ENCODE measurements at regions not wholly inside any gene's neighbourhood (a gene's known extent, or its start where the extent isn't known, plus 50 kb on each side); places are given as distances from the start of the nearest gene placed in this dataset.
"Not testable (repeated sequence)": the region's sequence is repeated elsewhere in the genome, so short reads cannot be mapped to it uniquely, and the experiment has no call there.

DNA sequence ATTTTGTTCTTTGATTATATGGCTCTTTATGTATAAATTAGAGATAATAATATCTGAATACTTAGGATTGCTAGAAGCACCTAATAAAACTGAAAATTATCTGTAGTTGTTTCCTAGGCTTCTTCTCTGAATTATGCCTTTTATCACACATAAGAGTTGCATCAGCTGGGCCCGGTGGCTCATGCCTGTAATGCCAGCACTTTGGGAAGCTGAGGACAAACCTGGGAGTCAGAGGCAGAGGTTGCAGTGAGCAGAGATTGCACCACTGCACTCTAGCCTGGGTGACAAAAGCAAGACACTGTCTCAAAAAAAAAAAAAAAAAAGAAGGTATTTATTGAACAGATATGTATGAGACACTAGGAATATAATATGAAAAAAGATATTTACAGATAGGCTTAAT is 773.5 kb upstream of the AGA start:
- no CpG with 5 or more reads among the region's 1 CpG for WGBS (ENCODE audit: insufficient coverage)
- H3K4me3 ChIP-seq (ENCODE audit: low read length), result no peak overlapping the region

DNA sequence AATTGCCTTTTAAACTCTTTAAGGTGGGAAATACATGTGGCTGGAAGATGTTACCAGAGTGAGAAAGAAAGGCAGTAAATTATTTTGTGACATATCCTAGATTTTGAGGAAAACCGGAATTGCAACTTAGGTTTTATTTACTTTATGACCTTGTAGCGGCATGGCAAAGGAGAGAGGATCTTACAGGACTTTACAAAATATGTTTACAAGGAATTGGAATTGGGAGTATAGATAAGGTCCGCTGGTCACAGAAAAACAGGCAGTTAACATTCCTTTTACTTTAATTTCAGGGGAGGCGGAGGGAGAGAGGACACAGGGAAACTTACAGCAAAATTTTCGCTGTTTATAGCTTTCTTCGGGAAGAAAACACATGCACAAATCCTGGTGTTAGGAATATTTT is 784.2 kb upstream of the AGA start:
- H3K36me3 ChIP-seq (ENCODE audit: control insufficient read depth, insufficient read depth, low read length); H3K4me1 ChIP-seq (ENCODE audit: control insufficient read depth, insufficient read depth, low read length); H3K27me3 ChIP-seq (ENCODE audit: control insufficient read depth, insufficient read depth, low read length); H3K4me3 ChIP-seq (ENCODE audit: low read length); DNase-seq; H3K9me3 ChIP-seq (replicated peaks; ENCODE audit: control insufficient read depth, low read depth, low read length); H3K27ac ChIP-seq (ENCODE audit: low read length): not testable (repeated sequence)
- 58% methylated on average over 2 of the region's 6 CpGs for WGBS (ENCODE audit: insufficient coverage)

More for the DNA sequence above, 773.5 kb upstream of the AGA start:
- H3K27me3 ChIP-seq (ENCODE audit: control insufficient read depth, insufficient read depth, low read length), result no peaks in the 10 kb centered on the region
- no peaks in the 10 kb centered on the region for H3K36me3 ChIP-seq (ENCODE audit: control insufficient read depth, insufficient read depth, low read length)
- no peaks in the 10 kb centered on the region for H3K9me3 ChIP-seq (replicated peaks; ENCODE audit: control insufficient read depth, low read depth, low read length)
- H3K27ac ChIP-seq (ENCODE audit: low read length), result no peak overlapping the region
- no peaks in the 10 kb centered on the region for H3K4me1 ChIP-seq (ENCODE audit: control insufficient read depth, insufficient read depth, low read length)
- DNase-seq, result no peak

DNA sequence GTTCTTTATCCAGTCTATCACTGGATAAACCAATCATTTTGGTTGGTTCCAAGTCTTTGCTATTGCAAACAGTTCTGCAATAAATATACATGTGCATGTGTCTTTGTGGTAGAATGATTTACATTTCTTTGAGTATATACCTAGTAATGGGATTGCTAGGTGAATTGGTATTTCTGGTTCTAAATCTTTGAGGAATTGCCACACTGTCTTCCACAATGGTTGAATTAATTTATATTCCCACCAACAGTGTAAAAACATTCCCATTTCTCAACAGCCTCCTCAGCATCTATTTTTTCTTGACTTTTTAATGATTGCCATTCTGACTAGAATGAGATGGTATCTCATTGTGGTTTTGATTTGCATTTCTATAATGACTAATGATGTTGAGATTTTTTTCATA is 791.7 kb upstream of the AGA start:
- H3K27ac ChIP-seq (ENCODE audit: low read length), result no peak overlapping the region
- DNase-seq, result no peak
- no peaks in the 10 kb centered on the region for H3K4me1 ChIP-seq (ENCODE audit: control insufficient read depth, insufficient read depth, low read length)
- peaks cover 2% of the 10 kb centered on the region for H3K9me3 ChIP-seq (replicated peaks; ENCODE audit: control insufficient read depth, low read depth, low read length)
- no peaks in the 10 kb centered on the region for H3K36me3 ChIP-seq (ENCODE audit: control insufficient read depth, insufficient read depth, low read length)
- H3K4me3 ChIP-seq (ENCODE audit: low read length), result no peak overlapping the region
- H3K27me3 ChIP-seq (ENCODE audit: control insufficient read depth, insufficient read depth, low read length), result no peaks in the 10 kb centered on the region

DNA sequence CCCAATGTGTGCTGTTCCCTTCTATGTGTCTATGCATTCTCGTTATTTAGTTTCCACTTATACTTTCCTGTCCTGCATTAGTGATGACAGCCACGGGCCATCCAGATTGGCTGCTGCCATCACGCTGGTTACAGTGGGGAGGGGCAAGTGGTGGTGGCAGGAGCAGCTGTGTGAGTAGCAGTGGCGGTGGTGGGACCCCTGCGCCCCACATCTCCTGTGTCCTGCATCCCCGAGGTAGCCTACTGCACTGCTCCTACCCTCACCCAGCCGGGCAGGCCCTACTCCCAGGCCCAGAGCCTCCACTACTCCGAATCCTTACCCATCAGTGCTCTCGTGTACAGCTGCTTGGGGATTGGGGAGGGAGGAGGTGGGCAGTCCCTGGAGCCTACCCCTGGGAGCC is 798.7 kb upstream of the AGA start:
- Histone ChIP-seq H3K9me3 (replicated peaks; ENCODE audit: control insufficient read depth, low read depth, low read length) (peaks cover 24% of the 10 kb centered on the region), H3K27me3 (ENCODE audit: control insufficient read depth, insufficient read depth, low read length) (no peaks in the 10 kb centered on the region), H3K36me3 (ENCODE audit: control insufficient read depth, insufficient read depth, low read length) (no peaks in the 10 kb centered on the region), H3K4me1 (ENCODE audit: control insufficient read depth, insufficient read depth, low read length) (no peaks in the 10 kb centered on the region), H3K4me3 (ENCODE audit: low read length) (no peak overlapping the region), H3K27ac (ENCODE audit: low read length) (no peak overlapping the region)
- no CpG with 5 or more reads among the region's 9 CpGs for WGBS (ENCODE audit: insufficient coverage)
- DNase-seq, result no peak

DNA sequence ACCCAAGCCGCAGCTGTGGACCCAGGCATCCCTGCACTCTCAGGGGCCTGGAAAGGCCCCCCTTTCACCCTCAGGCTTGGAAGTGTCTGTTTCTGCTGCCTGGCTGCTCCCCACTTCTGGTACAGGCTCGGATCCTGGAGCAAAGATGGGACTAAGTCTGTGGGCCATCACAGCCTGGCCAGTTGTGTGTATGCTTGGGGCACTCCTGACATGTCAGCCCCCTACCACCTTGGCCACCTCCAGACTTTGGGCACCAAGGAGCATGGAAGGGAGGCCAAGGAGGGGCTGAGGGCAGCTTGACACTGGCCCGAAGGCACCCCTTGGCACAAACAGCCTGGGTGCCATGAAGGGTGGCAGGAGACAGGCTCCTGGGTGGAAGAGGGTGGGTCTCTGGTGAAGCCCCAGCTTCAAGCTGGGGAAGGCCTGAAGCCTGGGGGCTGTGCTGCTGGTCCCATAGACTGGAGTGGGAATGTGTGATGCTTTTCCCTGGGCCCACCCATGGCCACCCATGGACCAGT is 799.4 kb upstream of the AGA start:
- peaks cover 22% of the 10 kb centered on the region for H3K9me3 ChIP-seq (replicated peaks; ENCODE audit: control insufficient read depth, low read depth, low read length)

DNA sequence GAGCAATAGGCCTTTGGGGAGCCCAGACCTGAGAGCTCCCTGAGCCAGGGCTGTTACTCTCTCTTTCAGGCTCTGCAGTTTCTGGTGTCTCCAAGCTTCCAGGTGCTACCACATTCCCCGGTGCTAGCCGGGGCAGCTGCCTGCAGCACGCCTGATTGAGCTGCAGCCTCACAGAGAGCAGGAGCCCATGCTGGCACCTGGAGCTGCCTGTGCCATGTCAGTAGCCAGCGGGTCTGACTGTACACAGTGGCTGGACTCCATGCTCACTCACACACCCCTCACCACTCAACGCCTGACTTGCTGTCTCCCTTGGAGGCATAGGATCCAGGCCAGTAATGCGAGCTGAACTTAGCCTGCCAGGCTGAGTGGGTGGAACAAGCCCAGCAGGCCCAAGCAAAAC is 800.4 kb upstream of the AGA start:
- Histone ChIP-seq H3K27ac (ENCODE audit: low read length) (no peak overlapping the region), H3K4me1 (ENCODE audit: control insufficient read depth, insufficient read depth, low read length) (no peaks in the 10 kb centered on the region), H3K9me3 (replicated peaks; ENCODE audit: control insufficient read depth, low read depth, low read length) (peaks cover 22% of the 10 kb centered on the region), H3K27me3 (ENCODE audit: control insufficient read depth, insufficient read depth, low read length) (no peaks in the 10 kb centered on the region), H3K4me3 (ENCODE audit: low read length) (no peak overlapping the region), H3K36me3 (ENCODE audit: control insufficient read depth, insufficient read depth, low read length) (no peaks in the 10 kb centered on the region)
- DNase-seq, result no peak
- WGBS (ENCODE audit: insufficient coverage), result 86% methylated on average over 6 of the region's 6 CpGs

More for the DNA sequence above, 799.4 kb upstream of the AGA start:
- Histone ChIP-seq H3K36me3 (ENCODE audit: control insufficient read depth, insufficient read depth, low read length) (no peaks in the 10 kb centered on the region), H3K4me1 (ENCODE audit: control insufficient read depth, insufficient read depth, low read length) (no peaks in the 10 kb centered on the region), H3K27me3 (ENCODE audit: control insufficient read depth, insufficient read depth, low read length) (no peaks in the 10 kb centered on the region), H3K4me3 (ENCODE audit: low read length) (no peak overlapping the region), H3K27ac (ENCODE audit: low read length) (no peak overlapping the region)
- DNase-seq, result no peak
- WGBS (ENCODE audit: insufficient coverage), result 65% methylated on average over 3 of the region's 3 CpGs

DNA sequence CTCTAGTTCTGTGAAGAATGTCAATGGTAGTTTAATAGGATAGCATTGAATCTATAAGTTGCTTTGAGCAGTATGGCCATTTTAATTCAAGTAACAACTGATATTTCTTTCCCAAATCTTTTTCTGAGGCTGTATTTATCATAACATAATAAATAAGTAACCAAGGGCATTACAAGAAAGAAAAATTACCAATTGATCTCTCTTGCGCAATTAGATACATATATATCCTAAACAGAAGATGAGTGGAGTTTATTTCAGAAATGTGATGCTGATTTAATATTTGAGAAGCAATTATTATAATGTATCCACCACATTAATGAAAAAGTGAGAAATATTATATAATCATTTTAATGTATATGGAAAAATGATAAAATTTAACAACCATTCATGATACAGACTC is 802.5 kb upstream of the AGA start:
- no peak overlapping the region for H3K4me3 ChIP-seq (ENCODE audit: low read length)
- no peaks in the 10 kb centered on the region for H3K36me3 ChIP-seq (ENCODE audit: control insufficient read depth, insufficient read depth, low read length)
- H3K4me1 ChIP-seq (ENCODE audit: control insufficient read depth, insufficient read depth, low read length), result no peaks in the 10 kb centered on the region
- no peak for DNase-seq
- no peaks in the 10 kb centered on the region for H3K27me3 ChIP-seq (ENCODE audit: control insufficient read depth, insufficient read depth, low read length)
- no CpG with 5 or more reads among the region's 1 CpG for WGBS (ENCODE audit: insufficient coverage)
- peaks cover 22% of the 10 kb centered on the region for H3K9me3 ChIP-seq (replicated peaks; ENCODE audit: control insufficient read depth, low read depth, low read length)
- no peak overlapping the region for H3K27ac ChIP-seq (ENCODE audit: low read length)

DNA sequence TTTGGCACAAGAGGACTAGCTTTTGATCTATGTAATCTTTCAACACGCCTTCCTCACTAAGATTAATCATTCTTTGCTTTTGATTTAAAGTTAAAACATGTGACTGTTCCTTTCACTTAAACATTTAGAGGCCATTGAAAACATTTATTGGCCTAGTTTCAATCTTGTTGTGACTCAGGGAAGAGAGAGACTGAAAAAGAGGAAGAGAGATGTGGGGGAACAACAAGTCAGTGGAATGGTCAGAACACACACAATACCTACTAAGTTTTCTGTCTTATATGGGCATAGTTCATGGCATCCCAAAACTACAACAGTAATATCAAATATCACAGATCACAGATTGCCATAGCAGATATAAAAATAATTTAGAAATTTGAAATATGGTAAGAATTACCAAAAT is 812.9 kb upstream of the AGA start:
- no peak for DNase-seq
- H3K36me3 ChIP-seq (ENCODE audit: control insufficient read depth, insufficient read depth, low read length), result no peaks in the 10 kb centered on the region
- H3K4me1 ChIP-seq (ENCODE audit: control insufficient read depth, insufficient read depth, low read length), result no peaks in the 10 kb centered on the region
- no peaks in the 10 kb centered on the region for H3K9me3 ChIP-seq (replicated peaks; ENCODE audit: control insufficient read depth, low read depth, low read length)
- no peak overlapping the region for H3K27ac ChIP-seq (ENCODE audit: low read length)
- H3K27me3 ChIP-seq (ENCODE audit: control insufficient read depth, insufficient read depth, low read length), result no peaks in the 10 kb centered on the region
- WGBS (ENCODE audit: insufficient coverage), result no CpG with 5 or more reads among the region's 1 CpG
- H3K4me3 ChIP-seq (ENCODE audit: low read length), result no peak overlapping the region

DNA sequence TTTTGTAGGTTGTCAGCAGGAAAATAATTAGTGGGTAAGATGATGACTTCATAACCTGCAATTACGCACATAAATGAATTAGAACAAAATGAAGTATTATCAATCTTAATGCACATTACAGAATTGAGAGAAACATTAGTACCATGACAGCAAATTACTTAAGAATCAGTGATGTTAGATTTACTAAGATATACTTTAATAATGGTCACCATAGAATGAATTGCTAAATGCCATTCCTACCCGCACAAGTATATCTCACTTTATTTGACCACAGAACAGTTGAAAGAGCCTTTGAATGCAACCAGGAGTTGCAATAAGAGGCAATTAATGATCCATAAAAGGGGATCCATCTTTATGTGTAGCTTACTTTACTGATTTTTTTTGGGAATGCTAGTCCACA is 816.4 kb upstream of the AGA start:
- WGBS (ENCODE audit: insufficient coverage), result no CpG with 5 or more reads among the region's 2 CpGs
- H3K4me1 ChIP-seq (ENCODE audit: control insufficient read depth, insufficient read depth, low read length), result no peaks in the 10 kb centered on the region
- no peaks in the 10 kb centered on the region for H3K27me3 ChIP-seq (ENCODE audit: control insufficient read depth, insufficient read depth, low read length)
- no peak overlapping the region for H3K4me3 ChIP-seq (ENCODE audit: low read length)
- DNase-seq, result no peak
- H3K36me3 ChIP-seq (ENCODE audit: control insufficient read depth, insufficient read depth, low read length), result no peaks in the 10 kb centered on the region
- no peak overlapping the region for H3K27ac ChIP-seq (ENCODE audit: low read length)
- no peaks in the 10 kb centered on the region for H3K9me3 ChIP-seq (replicated peaks; ENCODE audit: control insufficient read depth, low read depth, low read length)

DNA sequence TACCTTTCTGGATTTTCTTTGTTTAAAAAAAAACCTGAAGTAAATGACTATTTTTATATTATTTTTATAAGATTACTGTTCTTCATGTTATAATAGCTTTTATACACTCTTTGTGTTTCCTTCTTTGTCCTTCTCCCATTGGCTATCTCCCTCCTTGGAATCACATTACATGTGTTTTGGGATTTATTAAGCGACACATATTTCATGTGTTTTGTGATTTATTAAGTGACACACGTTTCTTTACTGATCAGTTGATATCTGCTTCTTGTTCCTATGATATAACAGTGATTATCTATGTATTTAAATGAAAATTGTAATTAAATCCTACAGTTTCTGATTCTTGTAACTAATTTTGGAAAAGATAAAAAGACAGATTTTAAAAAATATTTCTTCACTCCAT is 817.3 kb upstream of the AGA start:
- Histone ChIP-seq H3K4me1 (ENCODE audit: control insufficient read depth, insufficient read depth, low read length) (no peaks in the 10 kb centered on the region), H3K27me3 (ENCODE audit: control insufficient read depth, insufficient read depth, low read length) (no peaks in the 10 kb centered on the region), H3K4me3 (ENCODE audit: low read length) (no peak overlapping the region), H3K36me3 (ENCODE audit: control insufficient read depth, insufficient read depth, low read length) (no peaks in the 10 kb centered on the region), H3K9me3 (replicated peaks; ENCODE audit: control insufficient read depth, low read depth, low read length) (no peaks in the 10 kb centered on the region), H3K27ac (ENCODE audit: low read length) (no peak overlapping the region)
- DNase-seq, result no peak
- no CpG with 5 or more reads among the region's 2 CpGs for WGBS (ENCODE audit: insufficient coverage)

DNA sequence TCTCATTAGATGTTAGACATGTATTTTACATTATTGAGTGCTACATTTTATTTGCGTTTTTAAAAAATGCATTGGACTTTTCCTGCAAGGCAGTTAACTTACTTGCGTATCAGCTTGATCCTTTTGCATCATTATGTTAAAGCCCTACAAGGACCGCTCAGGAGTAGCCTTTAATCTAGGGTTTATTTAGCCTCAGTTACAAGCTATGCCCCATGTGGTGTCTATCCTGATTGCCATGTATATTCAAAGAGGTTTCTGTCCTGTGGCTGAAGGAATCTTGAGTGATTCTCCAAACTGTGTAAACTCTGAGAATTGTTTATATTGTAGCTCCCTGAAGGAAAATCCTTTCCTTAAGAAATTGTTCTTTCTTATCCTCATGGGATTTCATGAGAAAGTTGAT is 821.8 kb upstream of the AGA start:
- Histone ChIP-seq H3K27me3 (ENCODE audit: control insufficient read depth, insufficient read depth, low read length) (no peaks in the 10 kb centered on the region), H3K4me3 (ENCODE audit: low read length) (no peak overlapping the region), H3K27ac (ENCODE audit: low read length) (no peak overlapping the region), H3K4me1 (ENCODE audit: control insufficient read depth, insufficient read depth, low read length) (no peaks in the 10 kb centered on the region), H3K36me3 (ENCODE audit: control insufficient read depth, insufficient read depth, low read length) (no peaks in the 10 kb centered on the region), H3K9me3 (replicated peaks; ENCODE audit: control insufficient read depth, low read depth, low read length) (no peaks in the 10 kb centered on the region)
- WGBS (ENCODE audit: insufficient coverage), result no CpG with 5 or more reads among the region's 3 CpGs
- DNase-seq, result no peak

Measured in muscle of leg (tissue), 3 donors.